Heart left ventricle (tissue), 16 donors: ENCODE measurements at regions not wholly inside any gene's neighbourhood (a gene's known extent, or its start where the extent isn't known, plus 50 kb on each side); places are given as distances from the start of the nearest gene placed in this dataset.

Experiments
- ATAC-seq, 4 donors: fragments of 200-7000 bp; cut with Tn5 transposase; one replicate each; pipeline ENCODE4 v1.9.1; 2020 to 2022; ENCODE audit warnings: moderate library complexity in 4 of 4, mild to moderate bottlenecking in 3 of 4, moderate number of reproducible peaks in 1 of 4
- DNase-seq, 5 donors: peaks; one replicate each; pipeline ENCODE4 v3.0.0-alpha.2; 2020
- H3K27ac ChIP-seq, 12 donors: fragments of 200-600 bp; sonication (generic) in 4 of 12; one replicate each; pipeline versions ENCODE4 v1.5.0 to v1.8.0; 2016 to 2022; ENCODE audit warnings: mild to moderate bottlenecking in 2 of 12
- H3K27me3 ChIP-seq, 9 donors: fragments of 200-600 bp; sonication (generic) in 2 of 9; one replicate each; pipeline versions ENCODE4 v1.5.1 to v1.8.0; 2016 to 2022; ENCODE audit warnings: mild to moderate bottlenecking in 3 of 9
- H3K36me3 ChIP-seq, 9 donors: fragments of 200-600 bp; sonication (generic) in 2 of 9; one replicate each; pipeline versions ENCODE4 v1.5.0 to v1.8.0; 2018 to 2022; ENCODE audit warnings: mild to moderate bottlenecking in 2 of 9
- H3K4me1 ChIP-seq, 12 donors: fragments of 200-600 bp; sonication (generic) in 4 of 12; one replicate each; pipeline versions ENCODE4 v1.5.0 to v1.8.0; 2016 to 2022; ENCODE audit warnings: mild to moderate bottlenecking in 3 of 12
- H3K4me3 ChIP-seq, 12 donors: fragments of 200-600 bp; sonication (generic) in 4 of 12; one replicate each; pipeline versions ENCODE4 v1.5.0 to v1.8.0; 2017 to 2022; ENCODE audit warnings: mild to moderate bottlenecking in 9 of 12, moderate library complexity in 4 of 12
- H3K9me3 ChIP-seq, 12 donors: fragments of 200-600 bp; sonication (generic) in 4 of 12; one replicate each; pipeline versions ENCODE4 v1.5.0 to v1.8.0; 2016 to 2022; ENCODE audit warnings: mild to moderate bottlenecking in 1 of 12
- POLR2A ChIP-seq, 2 donors: fragments of 450-650 bp; IDR thresholded peaks; one replicate each; pipeline ENCODE4 v1.6.1; 2017; ENCODE audit warnings: antibody characterized with exemption in 2 of 2, mild to moderate bottlenecking in 2 of 2, moderate library complexity in 2 of 2
- WGBS, 4 donors: extraction: QIAGEN DNeasy Blood & Tissue Kit in 2 of 4; methylation state at CpG; one replicate each; pipeline versions ENCODE4 v1.1.5 to v1.1.7; 2013 to 2018; 5-methylcytosine and 5-hydroxymethylcytosine counted together
- intact Hi-C, 10 donors: fragments of 100-400 bp; cut with DNase I; formaldehyde crosslinking; loops; one replicate each; pipeline versions ENCODE4 v1.11.1 to v1.14.2; 2022
- TF ChIP-seq, protein P1 (sequence below), 12 donors: fragments of 200-600 bp; sonication (generic) in 4 of 12; IDR thresholded peaks; one replicate each; pipeline versions ENCODE4 v1.5.0 to v1.8.0; 2018 to 2022; ENCODE audit warnings: antibody characterized with exemption in 12 of 12, mild to moderate bottlenecking in 5 of 12
- donor health status: ischemic (EF 13 %, LVEDD 7.1; RV severe dilation, severe dysfunction).
- donor health status: healthy with polysubstance abuse.
- donor health status: DM: no; HTN: yes; CAD: no.
- donor health status: DM: no; HTN: no; CAD: no.
- donor health status: ischemic (EF 25% LVEDD 6.9; RV normal size, moderate dysfunction).
- donor health status: ischemic (EF 25% LVEDD 5.7; RV mildly dilated, moderate dysfunction).
- donor health status: healthy.
- donor health status: DM: yes; HTN: yes; CAD: no.
- donor health status: ischemic (EF 35%, LVEDD 5.7; RV mildly dilated, moderate dysfunction).
- donor health status: nonischemic (EF 11% LVEDD 7.7; RV severe dilation, severe dysfunction).
- donor health status: DM: yes; HTN: yes; CAD: no.
- donor health status: PGD.
- donor health status: ischemic (EF 29% LVEDD 5.4; RV normal size, mild dysfunction).
- donor health status: nonischemic (EF 23%, LVEDD 6.1; RV moderate dilation, normal function).

DNA sequence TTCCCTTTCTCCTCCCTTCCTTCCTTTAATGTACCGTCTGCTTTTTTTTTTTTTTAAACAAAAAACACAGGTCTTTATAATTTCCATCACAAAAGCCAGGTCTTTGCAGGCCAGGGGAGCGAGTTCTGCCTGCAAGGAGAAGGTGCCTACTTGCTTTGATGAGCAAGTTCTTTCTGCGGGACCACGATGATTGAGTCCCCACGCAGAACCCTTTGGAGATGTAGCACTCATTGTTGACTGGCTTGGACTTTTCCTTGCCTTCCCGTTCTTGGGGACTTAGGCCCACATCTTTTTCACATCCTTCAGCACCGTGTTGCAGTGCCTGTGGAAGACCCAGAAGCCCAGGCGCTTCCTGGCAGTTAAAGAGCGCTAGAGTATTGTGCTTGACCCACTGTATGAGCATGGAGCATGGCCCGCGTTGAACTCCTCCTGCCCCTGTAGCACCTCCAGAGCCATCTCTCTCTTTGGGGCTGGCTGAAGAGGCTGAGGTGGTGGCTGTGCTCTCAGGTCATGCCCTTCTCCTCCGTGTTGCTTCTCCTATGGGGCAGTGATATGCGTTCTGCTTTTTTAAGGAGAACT, 177.6 kb downstream of the EXOC5 start:
- Histone ChIP-seq H3K4me3 (no peak overlapping the region), H3K9me3 (peaks cover 0 to 13% (median 0%) of the 10 kb centered on the region in 12 donors), H3K36me3 (no peaks in the 10 kb centered on the region), H3K27me3 (peaks cover 0 to 4% (median 0%) of the 10 kb centered on the region in 9 donors), H3K27ac (no peak overlapping the region), H3K4me1 (no peaks in the 10 kb centered on the region)
- ATAC-seq (no peak), DNase-seq (no peak)
- TF ChIP-seq, protein P1, sequence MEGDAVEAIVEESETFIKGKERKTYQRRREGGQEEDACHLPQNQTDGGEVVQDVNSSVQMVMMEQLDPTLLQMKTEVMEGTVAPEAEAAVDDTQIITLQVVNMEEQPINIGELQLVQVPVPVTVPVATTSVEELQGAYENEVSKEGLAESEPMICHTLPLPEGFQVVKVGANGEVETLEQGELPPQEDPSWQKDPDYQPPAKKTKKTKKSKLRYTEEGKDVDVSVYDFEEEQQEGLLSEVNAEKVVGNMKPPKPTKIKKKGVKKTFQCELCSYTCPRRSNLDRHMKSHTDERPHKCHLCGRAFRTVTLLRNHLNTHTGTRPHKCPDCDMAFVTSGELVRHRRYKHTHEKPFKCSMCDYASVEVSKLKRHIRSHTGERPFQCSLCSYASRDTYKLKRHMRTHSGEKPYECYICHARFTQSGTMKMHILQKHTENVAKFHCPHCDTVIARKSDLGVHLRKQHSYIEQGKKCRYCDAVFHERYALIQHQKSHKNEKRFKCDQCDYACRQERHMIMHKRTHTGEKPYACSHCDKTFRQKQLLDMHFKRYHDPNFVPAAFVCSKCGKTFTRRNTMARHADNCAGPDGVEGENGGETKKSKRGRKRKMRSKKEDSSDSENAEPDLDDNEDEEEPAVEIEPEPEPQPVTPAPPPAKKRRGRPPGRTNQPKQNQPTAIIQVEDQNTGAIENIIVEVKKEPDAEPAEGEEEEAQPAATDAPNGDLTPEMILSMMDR (IDR thresholded peaks at IDR 0.05), result no peak
- TF ChIP-seq POLR2A (IDR thresholded peaks at IDR 0.05), result no peak
- 73 to 75% (median 74%) methylated on average over 12 to 13 of the region's 13 CpGs for WGBS, 4 donors
- intact Hi-C loops, result no loop called here

DNA sequence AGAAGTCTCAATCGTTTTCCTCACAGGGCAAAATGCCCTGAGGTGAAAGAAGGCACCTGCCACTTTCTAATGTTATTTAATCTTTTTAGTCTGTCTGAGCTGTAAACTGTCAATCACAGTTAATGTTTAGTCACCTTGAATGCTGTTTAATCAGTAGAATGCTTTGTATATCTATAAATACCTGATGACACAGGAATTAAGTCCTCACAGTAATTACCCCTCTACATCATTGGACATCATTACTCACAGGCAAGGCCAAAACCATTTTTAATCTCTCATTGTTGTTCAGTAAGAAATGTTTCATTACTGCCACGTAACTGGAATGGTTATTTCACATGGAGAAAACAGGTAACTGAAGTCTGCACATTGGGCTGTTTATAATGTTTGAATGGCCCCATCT, 178.8 kb downstream of the EXOC5 start:
- 42 to 51% (median 50%) methylated on average over 2 of the region's 2 CpGs for WGBS, 4 donors
- intact Hi-C loops, result no loop called here
- no peak for DNase-seq
- Histone ChIP-seq H3K27me3 (peaks cover 0 to 4% (median 0%) of the 10 kb centered on the region in 9 donors), H3K4me3 (no peak overlapping the region), H3K36me3 (no peaks in the 10 kb centered on the region), H3K4me1 (no peaks in the 10 kb centered on the region), H3K27ac (no peak overlapping the region), H3K9me3 (peaks cover 0 to 9% (median 0%) of the 10 kb centered on the region in 12 donors)
- ATAC-seq, result no peak
- TF ChIP-seq, protein P1 (IDR thresholded peaks at IDR 0.05), result no peak
- TF ChIP-seq POLR2A (IDR thresholded peaks at IDR 0.05), result no peak

DNA sequence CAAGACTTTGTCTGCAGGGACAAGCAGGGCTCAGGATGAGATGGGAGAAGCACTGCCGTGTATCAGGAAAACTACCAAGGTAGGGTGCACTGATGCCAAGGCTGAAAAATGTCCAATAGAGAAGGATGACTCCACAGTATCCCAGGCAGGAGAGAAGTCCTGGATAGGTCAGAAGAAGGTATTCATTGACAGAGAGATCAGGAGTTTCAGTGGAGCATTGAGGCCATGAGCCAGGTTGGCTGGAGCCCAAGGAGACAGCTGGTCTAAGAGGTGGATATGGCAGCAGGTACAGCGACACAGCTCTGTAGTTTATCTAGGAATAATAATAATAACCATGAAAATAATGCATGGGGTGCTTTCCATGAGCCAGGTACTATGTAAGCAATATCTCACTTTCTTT, 180.9 kb downstream of the EXOC5 start:
- no peak for DNase-seq
- ATAC-seq, result no peak
- WGBS, 4 donors, result 77 to 92% (median 81%) methylated on average over 2 of the region's 2 CpGs
- Histone ChIP-seq H3K27me3 (peaks cover 0 to 10% (median 0%) of the 10 kb centered on the region in 9 donors), H3K36me3 (no peaks in the 10 kb centered on the region), H3K27ac (no peak overlapping the region), H3K4me3 (no peak overlapping the region), H3K9me3 (no peaks in the 10 kb centered on the region), H3K4me1 (no peaks in the 10 kb centered on the region)
- TF ChIP-seq, protein P1 (IDR thresholded peaks at IDR 0.05), result no peak
- no peak for TF ChIP-seq POLR2A (IDR thresholded peaks at IDR 0.05)
- intact Hi-C loops, result no loop called here

DNA sequence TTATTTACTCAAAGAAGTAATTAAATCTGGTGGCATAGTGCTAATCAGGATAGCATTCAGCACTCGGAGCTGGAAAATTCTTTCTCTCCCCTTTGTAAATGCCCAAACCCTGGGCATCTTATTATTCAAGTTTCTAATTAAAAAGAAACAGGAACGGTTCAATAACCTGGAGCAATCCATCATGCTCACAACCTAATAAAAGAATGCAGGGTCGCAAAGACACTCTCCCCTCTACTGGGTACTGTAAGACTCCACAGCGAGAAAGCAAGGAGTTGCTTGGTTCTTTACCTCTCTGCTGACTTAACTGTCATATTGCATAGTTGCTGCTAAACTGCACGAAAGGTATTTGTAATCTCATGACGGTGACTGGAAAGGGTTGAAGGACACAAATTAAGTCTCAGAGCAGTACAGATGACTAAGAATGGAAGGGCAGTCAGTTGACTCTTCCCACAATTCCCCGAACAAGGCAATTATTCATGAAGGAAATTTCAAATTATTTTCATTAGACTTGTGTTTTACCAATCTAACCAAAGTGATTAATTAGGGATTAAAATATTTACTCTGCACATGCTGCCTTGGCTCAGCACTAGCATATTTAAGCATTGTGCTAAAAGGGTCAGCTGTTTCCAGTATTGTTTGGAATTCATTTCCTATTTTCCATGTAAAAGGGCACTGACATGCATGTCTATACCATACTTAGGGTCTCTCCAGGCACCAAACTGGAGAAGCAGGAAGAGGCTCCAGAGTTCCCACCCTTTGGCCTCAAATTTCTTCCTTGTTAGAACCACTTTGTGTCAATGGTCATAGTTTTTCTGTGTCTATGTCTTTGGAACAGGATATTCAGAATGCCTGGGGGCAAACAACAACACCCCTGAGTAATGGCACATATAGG, 182.2 kb downstream of the EXOC5 start:
- intact Hi-C loops, result no loop called here
- ATAC-seq (no peak), DNase-seq (no peak)
- Histone ChIP-seq H3K4me3 (no peak overlapping the region), H3K36me3 (no peaks in the 10 kb centered on the region), H3K27ac (no peak overlapping the region), H3K27me3 (peaks cover 0 to 11% (median 0%) of the 10 kb centered on the region in 9 donors), H3K4me1 (no peaks in the 10 kb centered on the region), H3K9me3 (no peaks in the 10 kb centered on the region)
- no peak for TF ChIP-seq POLR2A (IDR thresholded peaks at IDR 0.05)
- TF ChIP-seq, protein P1 (IDR thresholded peaks at IDR 0.05), result no peak
- WGBS, 4 donors, result 80 to 89% (median 84%) methylated on average over 7 of the region's 7 CpGs
